Activated T-helper 9 cell treated with anti-CD3 and anti-CD28 coated beads, Interleukin-2, amount 50 U/mL, for 16 hours (primary cell): ENCODE measurements at regions not wholly inside any gene's neighbourhood (a gene's known extent, or its start where the extent isn't known, plus 50 kb on each side); places are given as distances from the start of the nearest gene placed in this dataset.
"Not testable (repeated sequence)": the region's sequence is repeated elsewhere in the genome, so short reads cannot be mapped to it uniquely, and the experiment has no call there.

Source experiments
- DNase-seq: peaks from one replicate; pipeline ENCODE4 v3.0.0-alpha.2; 2020; ENCODE audit warnings: low read depth

DNA sequence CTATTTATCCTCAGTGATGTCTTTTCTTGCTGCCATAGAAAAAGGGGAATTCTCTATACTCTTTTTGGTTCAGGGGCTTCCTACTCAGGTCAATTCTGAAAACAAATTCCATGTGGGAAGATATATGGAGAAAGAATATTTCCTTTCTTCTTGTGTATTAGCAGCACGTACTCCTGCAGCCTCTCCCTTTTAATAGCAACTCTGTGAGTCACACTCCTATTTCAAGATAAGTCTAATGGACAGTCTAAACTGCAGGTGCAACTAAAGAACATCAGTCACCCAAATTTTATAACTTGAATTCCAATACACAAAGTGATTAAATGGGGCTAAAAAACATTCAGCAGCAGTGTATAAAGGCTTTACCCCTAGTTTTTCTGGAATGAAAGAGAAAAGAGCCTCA, 942.2 kb downstream of the CNTNAP5 start:
- DNase-seq: no peak

DNA sequence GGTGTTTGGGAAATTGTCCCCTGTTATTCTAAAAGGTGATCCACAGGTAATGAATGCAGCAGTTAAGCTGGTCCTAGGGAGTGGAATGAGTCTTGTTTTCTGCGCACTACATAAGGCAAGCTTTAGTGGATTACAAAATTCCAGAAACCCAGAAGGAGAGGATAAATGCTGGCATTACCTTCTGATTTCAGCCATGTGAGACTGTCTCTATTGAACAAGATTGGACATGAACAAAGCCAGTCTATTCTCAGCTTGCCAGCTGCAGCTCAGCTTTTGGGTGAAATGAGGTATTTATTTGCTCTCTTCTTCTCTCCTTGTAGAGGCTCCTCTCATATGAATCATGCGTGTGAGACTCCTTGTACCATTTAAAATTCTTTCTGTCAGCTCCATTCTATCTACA, 944.9 kb downstream of the CNTNAP5 start:
- DNase-seq: no peak

DNA sequence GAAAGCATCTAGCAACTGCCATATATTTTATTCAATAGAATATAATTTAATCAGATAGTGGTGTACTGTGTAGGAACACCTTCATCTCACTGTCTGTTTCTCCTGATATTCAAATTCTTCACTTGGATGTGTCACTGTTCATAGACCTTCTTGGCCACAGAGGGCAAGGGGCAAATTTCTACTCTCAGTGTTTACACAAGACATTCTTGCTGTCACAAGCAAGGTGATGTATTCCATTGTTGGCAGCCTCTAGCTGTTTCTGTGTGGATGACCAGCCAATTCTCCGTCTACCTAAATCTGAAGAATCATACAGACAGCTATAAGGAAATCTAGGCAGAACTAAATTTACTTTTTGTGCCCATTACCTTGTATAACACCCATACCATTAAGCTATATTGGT, 948.3 kb downstream of the CNTNAP5 start:
- DNase-seq: no peak

DNA sequence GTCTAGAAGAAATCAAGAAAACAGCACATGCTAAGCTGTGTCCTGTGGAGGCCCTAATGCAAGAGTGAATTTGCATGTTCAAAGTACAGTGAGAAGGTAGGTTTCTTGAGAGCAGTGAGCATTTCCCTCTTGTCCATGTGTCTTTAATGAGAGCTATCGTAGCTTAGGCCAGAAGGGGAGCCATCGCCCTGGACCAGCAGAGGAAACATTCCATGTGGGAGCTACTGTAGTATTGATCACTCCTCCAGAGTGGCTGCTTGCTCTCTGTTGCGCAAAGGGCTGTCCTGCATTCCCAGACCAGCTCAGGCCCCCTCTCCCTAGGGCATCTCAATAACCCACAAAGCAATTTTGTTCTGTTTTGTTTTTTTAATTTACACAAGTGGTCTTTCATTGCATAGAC, 950.1 kb downstream of the CNTNAP5 start:
- no peak for DNase-seq

DNA sequence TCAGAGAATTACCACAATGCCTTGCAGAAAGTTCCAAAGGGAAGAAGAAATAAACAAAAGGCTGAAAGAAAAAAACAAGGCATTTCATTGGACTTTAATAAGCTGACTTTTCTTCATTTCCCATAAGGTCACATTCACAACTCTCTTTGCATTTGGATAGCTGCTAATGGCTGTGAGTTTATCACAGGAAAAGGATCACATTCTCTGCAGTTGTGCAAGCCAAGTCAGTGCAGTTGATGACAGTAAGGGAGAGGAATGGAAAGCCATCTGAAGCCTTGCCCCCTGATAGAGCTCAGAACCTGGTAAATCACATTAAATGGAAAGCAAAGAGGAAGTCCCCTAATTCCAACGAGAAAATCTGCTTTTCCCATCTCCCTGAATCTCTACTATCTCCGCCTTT, 950.6 kb downstream of the CNTNAP5 start:
- no peak for DNase-seq

DNA sequence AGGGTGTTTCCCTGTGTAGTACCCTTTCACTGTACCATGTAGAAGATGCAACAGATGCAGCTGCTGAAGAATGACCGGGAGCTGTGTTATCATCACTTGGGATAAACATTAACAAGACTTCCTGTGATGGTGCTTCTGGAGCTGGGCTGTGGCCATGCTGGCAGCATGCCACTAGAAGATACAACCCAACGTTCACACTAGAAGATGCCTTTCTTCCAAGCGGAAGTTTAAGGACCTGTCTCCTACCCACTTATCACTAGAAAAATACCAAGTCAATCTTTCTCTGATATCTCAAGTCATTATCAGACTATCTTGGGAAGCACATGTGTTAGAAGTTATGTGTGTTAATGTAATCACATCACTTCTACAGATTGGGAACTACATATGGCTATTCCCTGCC, 953.5 kb downstream of the CNTNAP5 start:
- DNase-seq: no peak

DNA sequence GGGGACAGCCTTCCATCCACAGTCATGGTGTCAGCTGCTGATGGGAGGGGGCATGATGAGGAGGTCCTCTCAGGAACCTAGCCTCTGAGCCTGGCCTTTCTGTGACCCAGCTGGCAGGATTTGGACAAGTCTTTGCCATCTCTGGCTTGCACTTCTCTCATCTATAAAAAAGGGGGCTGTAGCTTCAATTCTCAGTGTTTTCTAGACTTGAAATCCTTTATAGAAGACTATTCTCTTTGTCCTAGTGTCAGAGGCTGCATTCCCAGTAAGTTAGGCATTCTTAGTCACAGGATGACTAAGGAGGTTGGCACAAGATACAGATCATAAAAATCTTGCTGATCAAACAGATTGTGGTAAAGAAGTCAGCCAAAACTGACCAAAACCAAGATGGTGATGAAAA, 958.5 kb downstream of the CNTNAP5 start:
- no peak for DNase-seq

DNA sequence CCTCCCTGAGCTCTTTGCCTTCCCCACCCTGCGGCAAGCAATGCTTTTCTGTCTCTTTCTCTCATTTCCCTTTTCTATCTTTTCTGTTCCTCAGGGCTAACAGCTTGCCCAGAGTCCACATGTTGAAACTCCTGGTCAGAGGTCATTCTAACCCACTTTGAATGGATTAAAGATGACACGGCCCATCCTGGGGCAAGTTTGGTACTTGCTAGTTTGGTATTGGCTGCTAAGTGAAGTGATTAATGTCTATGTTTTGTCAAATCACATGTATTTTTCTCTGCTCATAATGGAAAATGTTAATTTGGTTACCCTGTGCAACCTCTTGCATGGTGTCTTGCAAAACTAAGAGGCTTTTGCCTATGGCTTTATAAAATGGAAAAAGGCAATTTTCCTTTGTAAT, 960.2 kb downstream of the CNTNAP5 start:
- no peak for DNase-seq

DNA sequence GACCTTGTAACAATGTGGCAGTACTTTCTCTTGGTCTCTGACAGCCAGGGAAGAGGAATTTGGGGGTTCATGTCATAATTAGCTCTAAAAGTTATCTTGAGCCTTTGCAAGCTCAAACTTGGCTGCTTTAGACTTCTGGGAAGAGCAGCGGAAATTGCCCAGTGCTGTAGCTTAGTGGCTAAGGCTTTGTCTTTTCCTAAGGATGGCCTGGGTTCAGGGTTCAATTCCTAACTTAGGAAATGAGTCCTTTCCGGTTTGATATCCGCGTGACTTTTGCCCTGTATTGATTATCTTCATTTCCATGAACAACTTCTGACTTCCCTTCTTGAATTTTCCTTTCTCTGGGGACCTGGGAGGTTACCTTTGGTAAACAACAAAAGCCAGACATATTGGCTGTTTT, 961.0 kb downstream of the CNTNAP5 start:
- no peak for DNase-seq

DNA sequence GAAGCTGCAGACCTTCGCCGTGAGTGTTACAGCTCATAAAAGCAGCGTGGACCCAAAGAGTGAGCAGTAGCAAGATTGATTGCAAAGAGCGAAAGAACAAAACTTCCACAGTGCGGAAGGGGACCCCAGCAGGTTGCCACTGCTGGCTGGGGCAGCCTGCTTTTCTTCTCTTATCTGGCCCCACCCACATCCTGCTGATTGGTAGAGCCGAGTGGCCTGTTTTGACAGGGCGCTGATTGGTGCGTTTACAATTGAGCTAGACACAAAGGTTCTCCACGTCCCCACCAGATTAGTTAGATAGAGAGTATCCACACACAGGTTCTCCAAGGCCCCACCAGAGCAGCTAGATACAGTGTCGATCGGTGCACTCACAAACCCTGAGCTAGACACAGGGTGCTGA, 961.8 kb downstream of the CNTNAP5 start:
- not testable (repeated sequence) for DNase-seq

DNA sequence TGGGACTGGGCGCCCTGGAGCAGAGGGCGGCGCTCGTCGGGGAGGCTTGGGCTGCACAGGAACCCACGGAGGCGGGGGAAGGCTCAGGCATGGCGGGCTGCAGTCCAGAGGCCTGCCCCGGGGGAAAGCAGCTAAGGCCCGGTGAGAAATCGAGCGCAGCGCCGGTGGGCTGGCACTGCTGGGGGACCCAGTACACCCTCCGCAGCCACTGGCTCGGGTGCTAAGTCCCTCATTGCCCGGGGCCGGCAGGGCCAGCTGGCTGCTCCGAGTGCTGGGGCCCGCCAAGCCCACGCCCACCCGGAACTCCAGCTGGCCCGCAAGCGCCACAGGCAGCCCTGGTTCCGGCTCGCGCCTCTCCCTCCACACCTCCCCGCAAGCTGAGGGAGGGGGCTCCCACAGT, 962.3 kb downstream of the CNTNAP5 start:
- not testable (repeated sequence) for DNase-seq

DNA sequence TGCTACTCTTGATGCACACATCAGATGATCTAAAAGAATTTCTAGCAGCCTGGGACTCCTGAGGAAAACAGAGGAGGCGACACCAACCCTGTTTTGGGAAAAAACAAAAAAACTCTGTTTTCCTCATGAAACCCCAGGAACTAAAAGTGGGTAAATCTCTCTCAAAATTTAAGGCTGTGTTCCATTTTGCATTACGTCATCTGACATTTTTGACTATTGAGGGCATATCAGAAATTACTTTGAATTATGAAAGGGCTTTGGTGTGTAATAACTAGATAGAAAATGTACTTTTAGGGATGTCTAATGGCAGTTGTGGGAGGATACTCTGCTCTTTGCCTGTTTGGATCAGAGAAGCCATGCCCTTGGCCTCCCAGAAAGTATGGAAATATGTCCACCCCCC, 963.0 kb downstream of the CNTNAP5 start:
- DNase-seq: no peak

DNA sequence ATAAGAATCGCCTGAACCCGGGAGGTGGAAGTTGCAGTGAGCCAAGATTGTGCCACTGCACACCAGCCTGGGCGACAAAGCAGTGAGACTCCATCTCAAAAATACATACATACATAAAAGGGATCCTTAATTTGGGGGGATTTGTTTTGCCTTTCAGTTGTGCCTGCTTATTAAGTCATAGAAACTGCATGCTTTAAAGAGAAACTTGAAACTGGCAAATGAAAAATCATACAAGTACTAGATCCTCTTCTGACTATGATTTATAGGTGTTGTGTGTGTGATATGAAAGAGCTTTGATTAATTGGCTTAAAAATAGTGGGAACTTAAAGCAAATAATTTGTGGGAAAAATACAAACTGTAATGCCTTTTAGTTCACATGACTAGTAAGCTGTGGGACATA, 963.7 kb downstream of the CNTNAP5 start:
- DNase-seq: no peak

DNA sequence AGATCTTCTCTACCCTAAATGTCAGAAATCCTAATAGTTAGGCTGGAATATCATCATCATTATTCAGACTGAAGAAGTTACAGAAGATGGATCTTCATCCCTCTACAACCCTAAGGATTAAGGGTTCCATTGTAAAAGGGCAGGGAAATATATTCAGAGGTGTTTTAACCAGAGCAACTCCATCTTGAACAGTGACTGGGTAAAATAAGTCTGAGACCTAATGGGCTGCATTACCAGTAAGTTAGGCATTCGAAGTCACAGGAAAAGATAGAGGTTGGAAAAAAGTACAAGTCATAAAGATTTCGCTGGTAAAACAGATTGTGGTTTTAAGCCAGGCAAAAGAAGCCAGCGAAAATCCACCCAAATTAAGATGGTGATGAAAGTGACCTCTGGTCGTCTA, 968.7 kb downstream of the CNTNAP5 start:
- DNase-seq: no peak

DNA sequence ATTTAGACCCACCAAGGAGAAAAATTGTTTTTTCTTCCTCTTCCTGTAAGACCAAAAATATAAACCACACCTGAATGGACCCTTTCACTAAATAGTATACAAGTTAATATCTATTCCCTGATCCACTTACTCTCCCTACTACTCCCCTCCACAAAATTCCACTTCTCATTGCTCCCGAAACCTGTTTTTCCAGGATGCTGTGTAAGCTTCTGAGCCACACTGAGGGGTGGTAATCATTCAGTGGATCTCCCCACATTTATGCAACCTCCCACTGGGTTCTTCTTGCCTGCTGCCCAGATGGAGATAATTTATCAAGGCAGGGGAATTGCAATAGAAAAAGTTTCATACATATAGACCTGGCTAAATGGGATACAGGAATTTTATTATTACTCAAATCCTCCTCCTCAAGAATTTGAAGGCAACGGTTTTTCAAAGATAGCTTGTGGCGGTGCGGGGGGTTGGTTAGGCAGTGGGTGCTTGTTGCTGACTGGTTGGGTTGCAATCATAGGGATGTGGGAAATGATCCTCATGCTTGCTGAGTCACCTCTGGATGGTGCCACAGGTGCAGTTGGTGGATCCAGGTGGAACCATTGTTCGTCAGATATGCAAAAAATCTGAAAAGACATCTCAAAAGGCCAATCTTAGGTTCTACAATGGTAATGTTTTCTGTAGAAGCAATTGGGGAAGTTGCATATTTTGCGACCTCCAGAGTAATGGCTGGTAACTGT, 970.3 kb downstream of the CNTNAP5 start:
- no peak for DNase-seq

DNA sequence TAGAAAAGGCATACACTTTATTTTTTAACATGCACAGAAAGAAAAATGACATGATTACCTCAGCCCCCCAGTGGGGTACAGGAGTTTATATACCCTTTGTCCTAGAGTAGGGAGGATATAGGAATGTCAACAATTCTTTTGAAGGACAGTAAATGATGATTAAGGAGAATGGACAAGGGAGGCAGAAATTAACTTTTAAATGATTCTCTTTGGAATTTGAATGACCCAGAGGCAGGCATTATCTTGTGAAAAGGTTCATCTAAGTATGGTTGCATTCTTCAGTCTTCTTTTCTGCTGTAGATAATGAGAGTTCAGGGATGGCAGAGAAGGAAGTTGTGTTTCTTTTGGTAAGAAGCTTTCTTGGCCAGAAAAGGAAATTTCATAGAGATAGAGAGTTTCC, 971.3 kb downstream of the CNTNAP5 start:
- no peak for DNase-seq

DNA sequence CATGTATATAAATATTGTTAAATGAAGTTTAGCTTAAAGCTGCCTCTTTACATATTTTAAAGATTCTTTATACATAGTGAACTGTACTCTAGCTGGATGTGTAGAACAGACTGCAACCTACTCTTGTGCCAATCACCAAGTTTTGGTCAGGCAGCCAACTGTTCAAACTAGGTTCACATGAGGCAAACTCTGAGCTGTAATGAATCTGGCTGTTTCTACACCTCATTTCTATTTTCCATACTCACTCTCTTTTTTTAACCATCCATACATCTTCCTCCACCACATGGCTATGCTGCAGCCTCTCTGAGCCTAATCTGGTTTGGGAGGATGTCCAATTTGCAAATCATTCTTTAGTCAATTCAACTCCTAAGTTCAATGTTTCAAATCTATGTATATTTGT, 974.8 kb downstream of the CNTNAP5 start:
- no peak for DNase-seq

DNA sequence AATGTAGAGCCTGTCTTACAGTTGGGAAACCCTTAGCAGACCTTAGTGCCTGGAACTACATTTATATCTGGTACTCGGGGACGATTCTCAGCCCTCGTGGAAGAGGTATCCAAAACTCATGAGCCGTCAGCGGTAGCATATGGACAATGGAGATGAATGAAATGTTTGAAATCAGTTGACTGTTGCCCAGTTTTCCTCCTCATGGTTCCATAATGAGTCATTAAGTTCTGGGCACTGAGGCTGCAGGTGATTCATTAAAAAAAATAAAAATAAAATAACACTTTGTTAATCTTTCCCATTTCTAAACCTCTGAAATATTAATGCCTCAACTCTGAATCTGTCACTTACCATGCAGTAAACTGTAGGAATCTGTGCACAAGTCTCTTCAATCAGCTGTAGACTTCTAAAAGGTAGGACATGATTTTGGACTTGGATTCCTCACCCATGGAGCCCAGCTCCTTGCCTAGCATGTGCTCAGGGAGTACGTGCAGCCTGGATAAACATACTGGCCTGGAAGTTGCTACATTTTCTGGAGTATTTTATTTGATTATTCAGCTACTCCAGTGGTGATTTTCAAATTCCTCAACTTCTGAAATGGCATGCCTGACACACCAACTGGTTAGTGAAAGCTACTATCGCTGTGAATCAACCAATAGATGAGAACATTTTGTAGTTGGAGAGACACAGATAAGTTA, 979.2 kb downstream of the CNTNAP5 start:
- no peak for DNase-seq

DNA sequence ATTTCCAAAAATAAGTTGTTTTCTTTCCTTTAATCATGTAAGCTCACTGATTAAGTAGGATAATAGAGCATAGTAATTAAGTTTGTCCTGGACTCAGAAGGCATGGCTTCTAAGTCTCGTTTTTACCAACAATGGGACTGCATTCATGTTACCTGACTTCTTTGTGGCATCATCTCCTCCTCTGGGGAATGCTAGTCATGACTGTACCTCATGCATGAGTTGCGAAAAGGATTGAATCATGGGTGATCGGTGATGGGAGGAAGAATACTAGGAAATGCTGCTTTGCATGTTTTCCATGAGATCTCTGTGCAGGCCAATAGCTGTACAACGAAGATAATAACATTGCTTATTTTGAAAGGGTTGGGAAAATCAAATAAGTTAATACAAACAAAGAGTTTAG, 981.6 kb downstream of the CNTNAP5 start:
- DNase-seq: no peak

DNA sequence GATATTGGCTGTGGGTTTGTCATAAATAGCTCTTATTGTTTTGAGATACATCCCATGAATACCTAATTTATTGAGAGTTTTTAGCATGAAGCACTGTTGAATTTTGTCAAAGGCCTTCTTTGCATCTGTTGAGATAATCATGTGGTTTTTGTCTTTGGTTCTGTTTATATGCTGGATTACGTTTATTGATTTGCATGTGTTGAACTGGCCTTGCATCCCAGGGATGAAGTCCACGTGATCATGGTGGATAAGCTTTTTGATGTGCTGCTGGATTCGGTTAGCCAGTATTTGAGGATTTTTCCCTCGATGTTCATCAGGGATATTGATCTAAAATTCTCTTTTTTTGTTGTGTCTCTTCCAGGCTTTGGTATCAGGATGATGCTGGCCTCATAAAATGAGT, 1003.6 kb downstream of the CNTNAP5 start:
- DNase-seq: not testable (repeated sequence)

DNA sequence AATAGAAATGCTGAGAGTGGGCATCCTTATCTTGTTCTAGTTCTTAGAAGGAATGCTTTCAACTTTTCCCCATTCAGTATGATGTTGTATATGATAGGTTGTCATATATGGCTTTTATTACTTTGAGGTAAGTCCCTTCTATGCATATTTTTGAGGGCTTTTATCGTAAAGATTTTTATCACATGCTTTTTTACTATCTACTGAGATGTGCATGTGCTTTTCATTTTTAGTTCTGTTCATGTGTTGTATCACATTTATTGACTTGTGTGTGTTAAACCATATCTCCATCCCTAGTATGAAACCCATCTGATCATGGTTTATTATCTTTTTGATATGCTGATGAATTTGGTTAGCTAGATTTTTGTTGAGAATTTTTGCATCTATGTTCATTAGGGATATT, 1008.8 kb downstream of the CNTNAP5 start:
- DNase-seq: no peak

DNA sequence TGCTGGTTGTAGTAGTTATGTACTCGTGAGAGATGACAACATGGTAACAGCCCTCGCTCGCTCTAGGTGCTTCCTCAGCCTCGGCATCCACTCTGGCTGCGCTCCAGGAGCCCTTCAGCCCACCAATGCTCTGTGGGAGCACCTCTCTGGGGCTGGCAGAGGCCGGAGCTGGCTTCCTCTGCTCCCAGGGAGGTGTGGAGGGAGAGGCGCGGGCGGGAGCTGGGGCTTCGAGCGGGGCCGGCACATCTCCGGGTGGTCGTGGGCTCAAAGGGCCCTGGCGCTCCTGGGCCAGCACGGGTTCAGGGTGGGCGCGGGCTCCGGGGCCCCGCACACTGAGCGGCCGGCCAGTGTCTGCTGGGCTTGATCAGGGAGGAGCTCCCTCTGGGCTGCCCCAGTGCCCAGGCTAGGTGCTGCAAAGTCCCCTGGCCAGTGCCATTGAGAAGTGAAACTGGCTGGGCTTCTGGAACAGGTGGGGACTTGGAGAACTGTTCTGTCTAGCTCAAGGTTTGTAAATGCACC, 1012.1 kb downstream of the CNTNAP5 start:
- DNase-seq: no peak

DNA sequence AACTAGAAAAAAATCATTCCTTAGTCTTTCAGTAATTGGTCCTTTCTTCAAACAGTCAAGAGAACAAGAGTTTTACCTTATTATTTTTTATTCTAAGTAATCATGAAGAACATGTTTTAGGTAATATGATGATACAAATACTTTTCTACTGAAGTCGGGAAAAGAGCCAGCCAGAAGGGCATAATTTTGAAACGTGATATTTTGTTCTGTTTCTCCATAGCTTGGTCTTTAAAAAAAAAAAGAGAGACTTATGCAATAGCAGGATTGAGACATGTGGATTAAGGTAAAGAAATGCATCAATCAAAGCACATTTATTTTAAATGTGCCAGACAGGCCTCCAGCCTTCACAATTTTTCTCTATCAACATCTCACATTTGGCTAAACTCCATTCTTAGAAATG, 1016.8 kb downstream of the CNTNAP5 start:
- DNase-seq: no peak

DNA sequence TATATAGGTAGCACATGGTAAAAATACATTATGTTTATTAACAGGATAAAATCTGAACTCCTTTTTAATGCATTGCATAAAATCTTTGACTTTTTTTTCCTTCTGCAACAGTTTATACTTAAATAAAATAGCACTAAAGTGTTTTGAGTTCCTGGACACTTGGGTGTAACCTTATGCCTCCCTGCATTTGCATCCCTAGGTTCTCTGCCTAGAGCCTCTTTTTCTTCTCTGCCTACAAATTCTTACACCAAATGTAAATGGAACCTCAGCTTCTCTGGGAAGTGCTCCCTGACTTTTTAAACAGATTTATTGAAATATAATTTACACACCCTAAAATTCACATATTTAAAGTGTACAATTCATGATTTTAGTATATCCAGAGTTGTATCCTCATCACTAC, 1017.6 kb downstream of the CNTNAP5 start:
- no peak for DNase-seq
